H1 (cell line): ENCODE measurements at regions not wholly inside any gene's neighbourhood (a gene's known extent, or its start where the extent isn't known, plus 50 kb on each side); places are given as distances from the start of the nearest gene placed in this dataset.

Source experiments
- CTCF ChIA-PET: fragments of 300-600 bp; sonication (Branson Sonifier 250); formaldehyde crosslinking; loops from one replicate; lab custom pipeline; 2021; ENCODE audit not compliant: partially characterized antibody; lab: Charles Lee
- POLR2A ChIA-PET: fragments of 300-600 bp; sonication (Branson Sonifier 250); formaldehyde crosslinking; loops from one replicate; lab custom pipeline; 2021; ENCODE audit warnings: inconsistent platforms; ENCODE audit not compliant: partially characterized antibody; lab: Charles Lee
- DNase-seq, 2 experiments: peaks; one replicate each; pipeline versions ENCODE4 v3.0.0 to v3.0.0-alpha.2; 2010 to 2022; ENCODE audit warnings: low spot score in 2 of 2, low read depth in 1 of 2, mixed read lengths in 1 of 2
- FAIRE-seq: peaks from 2 replicates; lab custom pipeline; 2011; peaks lifted over from hg19 to GRCh38; lab: Jason Lieb, UNC
- H2AFZ ChIP-seq: 2 replicates; pipeline ENCODE4 v1.8.1; 2012; ENCODE audit warnings: low read length, inconsistent platforms
- H2AK5ac ChIP-seq: 2 replicates; pipeline ENCODE4 v1.6.1; 2013; ENCODE audit warnings: low read depth, low read length
- H2BK120ac ChIP-seq: replicated peaks from 2 replicates; pipeline ENCODE3; 2013; ENCODE audit warnings: low read depth, low read length, inconsistent platforms
- H2BK12ac ChIP-seq: 2 replicates; pipeline ENCODE4 v1.6.1; 2013; ENCODE audit warnings: low read depth, low read length
- H2BK15ac ChIP-seq: 2 replicates; pipeline ENCODE4 v1.6.1; 2013; ENCODE audit warnings: low read length
- H2BK20ac ChIP-seq: 2 replicates; pipeline ENCODE4 v1.6.1; 2013; ENCODE audit warnings: low read length
- H2BK5ac ChIP-seq: 2 replicates; pipeline ENCODE4 v1.6.1; 2013; ENCODE audit warnings: low read depth, low read length
- H3K14ac ChIP-seq: 2 replicates; pipeline ENCODE4 v1.6.1; 2013; ENCODE audit warnings: inconsistent platforms; ENCODE audit not compliant: insufficient read length
- H3K18ac ChIP-seq: 2 replicates; pipeline ENCODE4 v1.6.1; 2013; ENCODE audit warnings: low read length; ENCODE audit errors: extremely low read depth
- H3K23ac ChIP-seq: 2 replicates; pipeline ENCODE4 v1.6.1; 2013; ENCODE audit warnings: inconsistent platforms; ENCODE audit not compliant: insufficient read length
- H3K23me2 ChIP-seq: 2 replicates; pipeline ENCODE4 v1.6.1; 2013; ENCODE audit warnings: low read depth, low read length
- H3K27ac ChIP-seq: 2 replicates; pipeline ENCODE4 v1.6.1; 2011; ENCODE audit warnings: low read depth, low read length, inconsistent platforms
- H3K27me3 ChIP-seq, 4 experiments: replicated peaks in 1 of 4; 1 replicate in 1 of 4; 2 replicates in 3 of 4; pipeline versions ENCODE4 v1.6.1 to v1.8.1; 2011 to 2013; ENCODE audit warnings: low read length in 3 of 4, mild to moderate bottlenecking in 3 of 4, inconsistent platforms in 2 of 4, mixed read lengths in 2 of 4, moderate library complexity in 1 of 4; ENCODE audit not compliant: control insufficient read depth in 3 of 4, insufficient read depth in 3 of 4; ENCODE audit errors: extremely low read depth in 1 of 4
- H3K36me3 ChIP-seq, 4 experiments: 2 replicates each; pipeline versions ENCODE4 v1.6.1 to v1.8.1; 2011 to 2013; ENCODE audit warnings: mild to moderate bottlenecking in 4 of 4, low read length in 3 of 4, moderate library complexity in 2 of 4, control low read depth in 1 of 4, inconsistent platforms in 1 of 4; ENCODE audit not compliant: insufficient read depth in 4 of 4, control insufficient read depth in 2 of 4
- H3K4ac ChIP-seq: replicated peaks from 2 replicates; pipeline ENCODE3; 2013; ENCODE audit warnings: low read length, low read depth, mixed read lengths, inconsistent platforms; ENCODE audit not compliant: insufficient read length
- H3K4me1 ChIP-seq, 4 experiments: replicated peaks in 1 of 4; 1 replicate in 1 of 4; 2 replicates in 3 of 4; pipeline versions ENCODE4 v1.6.1 to v1.8.1; 2011 to 2013; ENCODE audit warnings: low read length in 3 of 4, inconsistent platforms in 2 of 4, mixed read lengths in 1 of 4; ENCODE audit not compliant: insufficient read depth in 4 of 4, control insufficient read depth in 3 of 4
- H3K4me2 ChIP-seq, 2 experiments: 2 replicates each; pipeline versions ENCODE4 v1.6.1 to v1.8.1; 2011 to 2013; ENCODE audit warnings: low read depth in 2 of 2, low read length in 2 of 2, control low read depth in 1 of 2, inconsistent platforms in 1 of 2, mild to moderate bottlenecking in 1 of 2; ENCODE audit not compliant: insufficient read depth in 1 of 2
- H3K4me3 ChIP-seq, 4 experiments: fragments of 200-600, 300-600 bp in 1 of 4; sonication (generic), shearing (Covaris generic), sonication (Bioruptor Twin) in 1 of 4; 2 replicates each; pipeline versions ENCODE4 v1.5.1 to v1.8.1; 2011 to 2016; ENCODE audit warnings: low read length in 4 of 4, low read depth in 3 of 4, control low read depth in 2 of 4, inconsistent platforms in 2 of 4, mild to moderate bottlenecking in 2 of 4, mixed read lengths in 1 of 4, moderate library complexity in 1 of 4; ENCODE audit not compliant: insufficient read depth in 2 of 4; ENCODE audit errors: extremely low read depth in 1 of 4
- H3K56ac ChIP-seq: replicated peaks from 2 replicates; pipeline ENCODE3; 2013; ENCODE audit warnings: low read depth, mild to moderate bottlenecking, mixed read lengths, low read length, inconsistent platforms; ENCODE audit not compliant: insufficient read length
- H3K79me1 ChIP-seq: 2 replicates; pipeline ENCODE4 v1.6.1; 2013; ENCODE audit warnings: low read depth, low read length, control low read depth
- H3K79me2 ChIP-seq, 2 experiments: 2 replicates each; pipeline versions ENCODE4 v1.6.1 to v1.8.1; 2012 to 2013; ENCODE audit warnings: low read length in 2 of 2, mild to moderate bottlenecking in 2 of 2, inconsistent platforms in 1 of 2; ENCODE audit not compliant: insufficient read depth in 2 of 2, control insufficient read depth in 1 of 2
- H3K9ac ChIP-seq, 4 experiments: replicated peaks in 1 of 4; 1 replicate in 1 of 4; 2 replicates in 3 of 4; pipeline versions ENCODE4 v1.6.1 to v1.8.1; 2011 to 2013; ENCODE audit warnings: low read depth in 3 of 4, low read length in 3 of 4, control low read depth in 2 of 4, mild to moderate bottlenecking in 2 of 4, moderate library complexity in 2 of 4, inconsistent platforms in 1 of 4; ENCODE audit errors: extremely low read depth in 1 of 4
- H3K9me3 ChIP-seq, 2 experiments: 2 replicates each; pipeline versions ENCODE4 v1.6.1 to v1.8.1; 2012 to 2013; ENCODE audit warnings: mild to moderate bottlenecking in 2 of 2, moderate library complexity in 2 of 2, control low read depth in 1 of 2, inconsistent platforms in 1 of 2, low read depth in 1 of 2, low read length in 1 of 2, mixed read lengths in 1 of 2; ENCODE audit not compliant: insufficient read depth in 2 of 2
- H4K20me1 ChIP-seq, 2 experiments: replicated peaks in 1 of 2; 2 replicates each; pipeline versions ENCODE3 to v1.8.1; 2011 to 2013; ENCODE audit warnings: inconsistent platforms in 2 of 2, low read length in 2 of 2, mild to moderate bottlenecking in 1 of 2; ENCODE audit not compliant: insufficient read depth in 2 of 2, control insufficient read depth in 1 of 2
- H4K5ac ChIP-seq: 2 replicates; pipeline ENCODE4 v1.6.1; 2013; ENCODE audit warnings: low read length, low read depth, mixed read lengths, inconsistent platforms; ENCODE audit not compliant: insufficient read length
- H4K8ac ChIP-seq: 2 replicates; pipeline ENCODE4 v1.8.0; 2013; ENCODE audit warnings: mild to moderate bottlenecking, moderate library complexity, low read length, inconsistent platforms; ENCODE audit not compliant: insufficient read depth; ENCODE audit errors: extremely low read depth
- H4K91ac ChIP-seq: replicated peaks from 2 replicates; pipeline ENCODE3; 2013; ENCODE audit warnings: low read length, mixed read lengths, inconsistent platforms; ENCODE audit not compliant: insufficient read length
- CHD1 ChIP-seq: IDR thresholded peaks from 2 replicates; pipeline ENCODE4 v1.6.1; 2012; ENCODE audit warnings: low read depth, low read length, improper control_type of control experiment
- CHD2 ChIP-seq: IDR thresholded peaks from 2 replicates; pipeline ENCODE4 v1.6.1; 2012; ENCODE audit warnings: low read length, improper control_type of control experiment
- CTBP2 ChIP-seq: IDR thresholded peaks from 2 replicates; pipeline ENCODE4 v1.7.0; 2011; ENCODE audit warnings: borderline replicate concordance, mild to moderate bottlenecking, moderate library complexity, mixed read lengths, low read length; ENCODE audit not compliant: insufficient read depth, insufficient read length
- EZH2 ChIP-seq: fragments of 200-600 bp; sonication (generic); IDR thresholded peaks from 2 replicates; pipeline ENCODE4 v1.7.1; 2012; ENCODE audit warnings: low read depth, mild to moderate bottlenecking, moderate library complexity, low read length, inconsistent platforms; ENCODE audit not compliant: severe bottlenecking
- FOSL1 ChIP-seq: IDR thresholded peaks from 2 replicates; pipeline ENCODE4 v1.6.1; 2011; ENCODE audit warnings: mild to moderate bottlenecking, low read depth, low read length, moderate library complexity; ENCODE audit not compliant: insufficient read depth
- HDAC6 ChIP-seq: IDR thresholded peaks from one replicate; pipeline ENCODE4 v1.7.1; 2012; ENCODE audit warnings: low read depth, mild to moderate bottlenecking, inconsistent platforms, low read length, moderate library complexity
- NANOG ChIP-seq: IDR thresholded peaks from 2 replicates; pipeline ENCODE4 v1.6.1; 2011; ENCODE audit warnings: low read length, low read depth, mild to moderate bottlenecking, inconsistent platforms; ENCODE audit not compliant: insufficient read depth, poor library complexity, severe bottlenecking
- NRF1 ChIP-seq: IDR thresholded peaks from 2 replicates; pipeline ENCODE4 v1.6.1; 2011; ENCODE audit warnings: mild to moderate bottlenecking, low read depth, low read length, improper control_type of control experiment
- POU5F1 ChIP-seq: IDR thresholded peaks from 2 replicates; pipeline ENCODE4 v1.6.1; 2011; ENCODE audit warnings: low read depth, mild to moderate bottlenecking, low read length, moderate library complexity
- RNF2 ChIP-seq: fragments of 200-900, 300-1000 bp; sonication (generic); IDR thresholded peaks from 2 replicates; pipeline ENCODE4 v1.7.1; 2016; ENCODE audit warnings: borderline replicate concordance, low read depth, mild to moderate bottlenecking, antibody characterized with exemption, low read length; ENCODE audit not compliant: poor library complexity, severe bottlenecking; ENCODE audit errors: missing control alignments
- RXRA ChIP-seq: IDR thresholded peaks from 2 replicates; pipeline ENCODE4 v1.6.1; 2011; ENCODE audit warnings: low read depth, mild to moderate bottlenecking, low read length, moderate library complexity; ENCODE audit not compliant: insufficient read depth
- SP4 ChIP-seq: IDR thresholded peaks from 2 replicates; pipeline ENCODE4 v1.6.1; 2012; ENCODE audit warnings: low read length, inconsistent platforms
- TAF7 ChIP-seq: optimal IDR thresholded peaks from 2 replicates; pipeline ENCODE3; 2011; ENCODE audit warnings: low read depth, mild to moderate bottlenecking, inconsistent platforms, low read length, moderate library complexity, borderline replicate concordance
- WGBS, 2 experiments: shearing (Covaris generic) in 1 of 2; methylation state at CpG; one replicate each; pipeline versions ENCODE4 v1.1.6 to v1.1.7; 2013 to 2015; ENCODE audit warnings: low lambda C conversion rate in 2 of 2, mixed read lengths in 2 of 2, inconsistent platforms in 1 of 2, low coverage in 1 of 2, missing lambda C conversion rate in 1 of 2; ENCODE audit not compliant: insufficient replicate concordance in 2 of 2, insufficient coverage in 1 of 2, insufficient read length in 1 of 2; ENCODE audit errors: extremely low coverage in 1 of 2, missing lambda C conversion rate in 1 of 2; 5-methylcytosine and 5-hydroxymethylcytosine counted together

DNA sequence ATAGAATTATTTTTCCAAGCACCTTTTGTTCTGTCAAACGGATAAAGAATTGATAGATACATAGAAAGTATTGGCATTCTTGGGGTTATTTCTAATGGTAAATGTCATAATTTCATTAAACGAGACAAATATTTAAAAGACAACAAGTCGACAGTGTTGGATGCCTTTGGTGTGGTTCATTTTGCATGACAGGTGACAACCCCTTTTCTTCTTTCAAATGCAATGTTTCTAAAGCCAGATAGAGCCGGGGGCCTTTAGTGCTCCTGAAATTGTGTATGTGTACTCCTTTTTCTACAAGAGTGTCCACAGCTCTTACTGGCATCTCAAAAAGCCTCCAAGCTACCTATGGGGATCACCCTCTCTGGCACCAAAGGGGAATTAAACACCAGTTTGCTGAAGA lies 350.8 kb upstream of the ID2 start:
- Histone ChIP-seq H2AK5ac (no peak overlapping the region), H3K14ac (no peak overlapping the region), H4K8ac (no peak overlapping the region), H2AFZ (no peak overlapping the region), H3K79me1 (no peaks in the 10 kb centered on the region), H3K36me3 (no peaks in the 10 kb centered on the region), H3K9ac (no peak overlapping the region), H3K4me2 (no peak overlapping the region), H4K5ac (no peak overlapping the region), H3K18ac (no peak overlapping the region), H3K27me3 (0 out of 7 replicates have a peak, but pooled peaks cover 0 to 2% (median 0%) of the 10 kb centered on the region in 4 experiments), H3K9me3 (peaks cover 0 to 3% of the 10 kb centered on the region in 2 experiments; a peak in 1 of 4 replicates), H4K91ac (no peak overlapping the region), H2BK5ac (no peak overlapping the region), H3K4ac (no peak overlapping the region), H2BK12ac (no peak overlapping the region), H3K56ac (no peak overlapping the region), H2BK120ac (no peak overlapping the region), H3K79me2 (no peaks in the 10 kb centered on the region), H3K4me3 (no peak overlapping the region), H3K27ac (no peak overlapping the region), H3K23me2 (no peaks in the 10 kb centered on the region), H2BK20ac (no peak overlapping the region), H2BK15ac (no peak overlapping the region), H4K20me1 (no peaks in the 10 kb centered on the region), H3K23ac (no peak overlapping the region), H3K4me1 (no peaks in the 10 kb centered on the region; a peak in 1 of 7 replicates)
- no peak for DNase-seq
- CTCF ChIA-PET, result interaction anchor here (1.5 kb wide), 1 partner anchor 10 kb away, joined by 4 read pairs; no protein-coding TSS in a partner anchor
- FAIRE-seq, result no peak
- POLR2A ChIA-PET, result no interaction called here
- WGBS, 2 experiments, result 41% methylated on average over 4 of the region's 4 CpGs; no CpG with 5 or more reads in 1 of the 2 experiments
- no peak for TF ChIP-seq CTBP2
- no peak for TF ChIP-seq FOSL1
- TF ChIP-seq EZH2, result no peak
- TF ChIP-seq RNF2, result no peak
- TF ChIP-seq HDAC6, result no peak
- no peak for TF ChIP-seq POU5F1
- TF ChIP-seq CHD2, result no peak
- no peak for TF ChIP-seq RXRA
- TF ChIP-seq CHD1, result no peak
- no peak for TF ChIP-seq SP4
- TF ChIP-seq NANOG, result no peak
- no peak for TF ChIP-seq NRF1
- TF ChIP-seq TAF7, result no peak
